Neural cell (in vitro differentiated cells): ENCODE measurements at regions not wholly inside any gene's neighbourhood (a gene's known extent, or its start where the extent isn't known, plus 50 kb on each side); places are given as distances from the start of the nearest gene placed in this dataset.

Source experiments
- CTCF ChIP-seq: fragments of 450-650 bp; IDR thresholded peaks from 2 replicates; pipeline ENCODE4 v1.5.1; 2014; ENCODE audit warnings: antibody characterized with exemption, mild to moderate bottlenecking, moderate library complexity; ENCODE audit not compliant: poor library complexity, severe bottlenecking
- EZH2 ChIP-seq: fragments of 200-600, 300-800 bp; shearing (Covaris generic), sonication (generic); IDR thresholded peaks from 2 replicates; pipeline ENCODE4 v1.6.1; 2014; ENCODE audit warnings: antibody characterized with exemption, low read length, borderline replicate concordance, mild to moderate bottlenecking; ENCODE audit not compliant: insufficient read depth, poor library complexity, severe bottlenecking
- POLR2AphosphoS5 ChIP-seq: IDR thresholded peaks from 2 replicates; pipeline ENCODE4 v1.6.1; 2012
- RAD21 ChIP-seq: fragments of 450-650 bp; conservative IDR thresholded peaks from 2 replicates; pipeline ENCODE4 v1.6.1; 2014; ENCODE audit warnings: antibody characterized with exemption, mild to moderate bottlenecking, moderate library complexity

GRCh38 chr10:63708421-63708820 lies 187.2 kb downstream of the REEP3 start:
- TF ChIP-seq EZH2, result no peak
- no peak for TF ChIP-seq CTCF
- TF ChIP-seq RAD21, result no peak
- TF ChIP-seq POLR2AphosphoS5, result no peak
